Ovary (tissue), 7 donors: ENCODE measurements at regions not wholly inside any gene's neighbourhood (a gene's known extent, or its start where the extent isn't known, plus 50 kb on each side); places are given as distances from the start of the nearest gene placed in this dataset.

ENCODE experiments used
- DNase-seq, 5 donors: peaks; one replicate each; pipeline ENCODE4 v3.0.0-alpha.2; 2019 to 2020
- H3K27ac ChIP-seq, 2 donors: fragments of 200-600 bp; one replicate each; pipeline versions ENCODE4 v1.5.1 to v1.8.0; 2019 to 2022
- H3K27me3 ChIP-seq: fragments of 200-600 bp; one replicate; pipeline ENCODE4 v1.8.0; 2022
- H3K36me3 ChIP-seq: fragments of 200-600 bp; sonication (generic); one replicate; pipeline ENCODE4 v1.5.1; 2019
- H3K4me1 ChIP-seq: one replicate; pipeline ENCODE4 v1.8.1; 2013; ENCODE audit warnings: mild to moderate bottlenecking, moderate library complexity; ENCODE audit not compliant: insufficient read depth
- H3K4me3 ChIP-seq: fragments of 200-600 bp; sonication (generic); one replicate; pipeline ENCODE4 v1.5.1; 2017
- H3K9me3 ChIP-seq, 2 donors: fragments of 200-600 bp in 1 of 2; sonication (generic) in 1 of 2; one replicate each; pipeline versions ENCODE4 v1.5.1 to v1.8.1; 2013 to 2019; ENCODE audit warnings: mild to moderate bottlenecking in 1 of 2, moderate library complexity in 1 of 2
- EP300 ChIP-seq: sonication (generic); formaldehyde crosslinking; IDR thresholded peaks from one replicate; pipeline ENCODE4 v1.6.1; 2017; ENCODE audit warnings: antibody characterized with exemption
- POLR2A ChIP-seq: fragments of 450-650 bp; IDR thresholded peaks from one replicate; pipeline ENCODE4 v1.6.1; 2017; ENCODE audit warnings: antibody characterized with exemption, mild to moderate bottlenecking, moderate library complexity
- WGBS, 3 donors: extraction: QIAGEN DNeasy Blood & Tissue Kit in 1 of 3; methylation state at CpG; one replicate each; pipeline versions ENCODE4 v1.1.5 to v1.1.7; 2013 to 2017; 5-methylcytosine and 5-hydroxymethylcytosine counted together
- intact Hi-C, 4 donors: fragments of 100-400 bp; cut with DNase I; formaldehyde crosslinking; loops; one replicate each; pipeline versions ENCODE4 v1.11.0 to v1.15.1; 2022 to 2023
- TF ChIP-seq, protein P1 (sequence below), 3 donors: fragments of 450-650 bp in 2 of 3; fragments of 200-600 bp in 1 of 3; IDR thresholded peaks; one replicate each; pipeline versions ENCODE4 v1.5.1 to v1.8.0; 2016 to 2022; ENCODE audit warnings: antibody characterized with exemption in 3 of 3, mild to moderate bottlenecking in 1 of 3
- donor health status: DM: no; HTN: no; CAD: no; lungs with moderate emphysema.
- donor health status: DM: no; HTN: no; CAD: no.
- donor health status: Bipolar disorder and iron deficiency.
- donor health status: DM: no; HTN: no; CAD: no.
- donor health status: DM: yes; HTN: yes; CAD: no.

DNA sequence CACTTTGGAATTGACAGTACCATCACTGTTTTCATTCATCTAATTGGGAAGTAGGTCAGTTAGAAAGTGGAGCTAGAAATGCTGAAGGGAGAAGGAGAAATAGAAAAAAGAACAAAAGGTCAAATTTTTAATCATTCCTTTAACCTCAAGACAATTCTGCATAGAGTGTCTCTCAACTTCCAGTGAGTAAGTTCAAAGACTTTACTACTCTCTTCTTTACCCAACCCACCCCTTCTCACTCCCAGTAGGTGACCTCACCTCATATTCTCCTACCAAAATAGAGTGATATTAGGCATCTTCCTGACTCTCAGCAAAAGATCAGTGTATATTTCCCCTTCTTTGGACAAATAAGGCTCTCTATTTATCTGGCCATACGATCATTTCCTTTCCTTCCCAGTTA, 340.0 kb upstream of the JAG1 start:
- Histone ChIP-seq H3K4me3 (no peak overlapping the region), H3K9me3 (no peaks in the 10 kb centered on the region), H3K27ac (no peak overlapping the region), H3K27me3 (no peaks in the 10 kb centered on the region), H3K36me3 (no peaks in the 10 kb centered on the region), H3K4me1 (no peaks in the 10 kb centered on the region)
- 88 to 93% (median 89%) methylated on average over 1 of the region's 1 CpG for WGBS, 3 donors
- DNase-seq = no peak
- intact Hi-C loops = no loop called here
- TF ChIP-seq EP300 (no peak), POLR2A (no peak)
- TF ChIP-seq, protein P1, sequence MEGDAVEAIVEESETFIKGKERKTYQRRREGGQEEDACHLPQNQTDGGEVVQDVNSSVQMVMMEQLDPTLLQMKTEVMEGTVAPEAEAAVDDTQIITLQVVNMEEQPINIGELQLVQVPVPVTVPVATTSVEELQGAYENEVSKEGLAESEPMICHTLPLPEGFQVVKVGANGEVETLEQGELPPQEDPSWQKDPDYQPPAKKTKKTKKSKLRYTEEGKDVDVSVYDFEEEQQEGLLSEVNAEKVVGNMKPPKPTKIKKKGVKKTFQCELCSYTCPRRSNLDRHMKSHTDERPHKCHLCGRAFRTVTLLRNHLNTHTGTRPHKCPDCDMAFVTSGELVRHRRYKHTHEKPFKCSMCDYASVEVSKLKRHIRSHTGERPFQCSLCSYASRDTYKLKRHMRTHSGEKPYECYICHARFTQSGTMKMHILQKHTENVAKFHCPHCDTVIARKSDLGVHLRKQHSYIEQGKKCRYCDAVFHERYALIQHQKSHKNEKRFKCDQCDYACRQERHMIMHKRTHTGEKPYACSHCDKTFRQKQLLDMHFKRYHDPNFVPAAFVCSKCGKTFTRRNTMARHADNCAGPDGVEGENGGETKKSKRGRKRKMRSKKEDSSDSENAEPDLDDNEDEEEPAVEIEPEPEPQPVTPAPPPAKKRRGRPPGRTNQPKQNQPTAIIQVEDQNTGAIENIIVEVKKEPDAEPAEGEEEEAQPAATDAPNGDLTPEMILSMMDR (IDR thresholded peaks at IDR 0.05) = no peak

DNA sequence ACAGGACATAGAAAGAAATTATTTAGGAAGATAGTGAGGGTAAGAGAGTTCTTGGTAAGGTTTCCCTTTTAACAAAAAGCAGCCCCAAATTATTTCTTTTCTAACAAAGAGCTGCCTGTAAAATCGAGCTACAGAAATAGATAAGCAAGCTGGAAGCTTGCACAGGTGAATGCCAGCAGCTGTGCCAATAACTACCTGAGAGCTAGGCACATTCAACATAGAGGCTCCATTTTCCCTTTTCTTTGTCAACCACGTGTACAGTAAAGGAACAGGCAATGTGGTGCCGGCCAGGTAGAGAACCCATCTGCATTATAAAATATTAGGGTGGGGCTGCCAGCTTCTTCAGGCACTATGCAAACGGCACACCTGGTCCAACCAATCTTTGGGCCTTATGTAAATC, 341.6 kb upstream of the JAG1 start:
- no peaks in the 10 kb centered on the region for H3K27me3 ChIP-seq
- no peaks in the 10 kb centered on the region for H3K4me1 ChIP-seq
- no peak overlapping the region for H3K4me3 ChIP-seq
- no peak for DNase-seq
- intact Hi-C loops = no loop called here
- H3K36me3 ChIP-seq = no peaks in the 10 kb centered on the region
- H3K9me3 ChIP-seq = no peaks in the 10 kb centered on the region
- H3K27ac ChIP-seq = no peak overlapping the region
- TF ChIP-seq POLR2A = no peak
- TF ChIP-seq, protein P1 (IDR thresholded peaks at IDR 0.05) = no peak
- TF ChIP-seq EP300 = no peak
- 76 to 83% (median 79%) methylated on average over 4 of the region's 4 CpGs for WGBS, 3 donors

DNA sequence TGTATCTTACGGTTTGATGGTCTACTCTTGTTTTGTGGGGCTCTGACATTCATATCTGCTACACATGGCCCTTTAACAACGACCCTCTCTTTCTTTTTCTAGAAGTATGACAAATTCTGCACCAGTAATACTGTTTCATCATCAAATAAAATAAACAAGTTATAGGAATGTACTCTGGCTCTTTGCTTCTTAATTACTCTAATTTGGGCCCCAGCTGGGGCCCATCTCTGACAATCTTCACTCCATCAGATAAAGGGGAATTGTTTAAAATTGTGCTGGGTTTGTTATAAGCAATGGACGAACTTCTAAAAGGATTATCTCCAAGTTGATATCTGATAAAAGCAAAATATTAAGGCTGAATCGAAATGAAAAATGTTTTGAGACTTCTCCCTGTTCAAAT, 343.6 kb upstream of the JAG1 start:
- H3K27me3 ChIP-seq = no peaks in the 10 kb centered on the region
- intact Hi-C loops = no loop called here
- no peaks in the 10 kb centered on the region for H3K4me1 ChIP-seq
- WGBS, 3 donors = 48 to 77% (median 67%) methylated on average over 4 of the region's 4 CpGs
- H3K36me3 ChIP-seq = no peaks in the 10 kb centered on the region
- no peaks in the 10 kb centered on the region for H3K9me3 ChIP-seq
- H3K4me3 ChIP-seq = no peak overlapping the region
- no peak overlapping the region for H3K27ac ChIP-seq
- DNase-seq = no peak
- TF ChIP-seq, protein P1 (IDR thresholded peaks at IDR 0.05) = no peak
- TF ChIP-seq EP300 (no peak), POLR2A (no peak)

DNA sequence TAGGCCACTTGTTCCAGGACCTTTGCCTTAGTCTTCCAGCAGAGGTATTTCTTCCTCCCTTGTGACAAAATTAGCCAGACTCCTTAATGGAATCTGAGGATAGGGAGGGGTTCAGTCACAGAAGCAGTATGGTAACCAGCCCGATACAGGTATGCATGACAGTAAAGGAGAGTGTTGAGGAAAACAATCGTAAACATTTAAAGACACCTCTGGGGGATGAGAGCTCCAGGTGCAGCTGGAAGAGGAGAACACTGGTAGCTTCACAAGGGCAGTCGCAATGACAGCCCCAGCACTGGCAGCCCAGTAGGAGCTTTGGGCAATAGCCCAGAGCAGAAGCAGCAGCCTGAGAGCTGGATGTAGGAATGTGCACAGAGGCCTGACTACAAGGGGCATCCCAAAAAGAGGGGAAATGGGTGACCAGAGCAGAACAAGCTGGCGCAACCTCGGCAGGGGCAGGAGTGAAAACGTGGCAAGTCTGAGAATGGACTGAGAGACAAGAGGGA, 344.9 kb upstream of the JAG1 start:
- TF ChIP-seq EP300 = no peak
- H3K4me1 ChIP-seq = no peaks in the 10 kb centered on the region
- no peak overlapping the region for H3K4me3 ChIP-seq
- no peaks in the 10 kb centered on the region for H3K36me3 ChIP-seq
- H3K27ac ChIP-seq = no peak overlapping the region
- H3K27me3 ChIP-seq = no peaks in the 10 kb centered on the region
- H3K9me3 ChIP-seq = no peaks in the 10 kb centered on the region
- intact Hi-C loops = no loop called here
- DNase-seq = no peak
- WGBS, 3 donors = 89 to 94% (median 92%) methylated on average over 6 of the region's 6 CpGs

DNA sequence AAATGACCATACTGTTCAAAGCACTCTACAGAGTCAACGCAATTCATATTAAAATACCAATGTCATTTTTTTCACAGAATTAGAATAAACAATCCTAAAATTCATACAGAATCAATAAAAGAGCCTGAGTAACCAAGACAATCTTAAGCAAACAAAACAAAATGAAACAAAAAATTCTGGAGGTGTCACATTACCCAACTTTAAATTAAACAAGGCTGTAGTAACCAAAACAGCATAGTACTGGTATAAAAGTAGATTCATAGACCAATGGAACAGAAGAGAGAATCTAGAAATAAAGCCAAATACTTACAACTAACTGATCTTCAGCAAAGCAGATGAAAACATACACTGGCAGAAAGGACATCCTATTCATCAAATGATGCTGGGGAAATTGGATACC, 346.9 kb upstream of the JAG1 start:
- H3K36me3 ChIP-seq = no peaks in the 10 kb centered on the region

More for the DNA sequence above, 346.9 kb upstream of the JAG1 start:
- no peak for DNase-seq
- intact Hi-C loops = no loop called here
- Histone ChIP-seq H3K27ac (no peak overlapping the region), H3K9me3 (no peaks in the 10 kb centered on the region), H3K4me1 (no peaks in the 10 kb centered on the region), H3K4me3 (no peak overlapping the region), H3K27me3 (no peaks in the 10 kb centered on the region)
- 91 to 98% (median 91%) methylated on average over 1 of the region's 1 CpG for WGBS, 3 donors
- TF ChIP-seq, protein P1 (IDR thresholded peaks at IDR 0.05) = no peak
- no peak for TF ChIP-seq POLR2A
- TF ChIP-seq EP300 = no peak
